Erythroblast (primary cell): ENCODE measurements at regions not wholly inside any gene's neighbourhood (a gene's known extent, or its start where the extent isn't known, plus 50 kb on each side); places are given as distances from the start of the nearest gene placed in this dataset.

ENCODE experiments used
- GATA1 ChIP-seq: IDR thresholded peaks from 2 replicates; pipeline ENCODE4 v1.6.1; 2011; ENCODE audit warnings: low read depth, mild to moderate bottlenecking, control low read depth, low read length, moderate library complexity
- POLR2A ChIP-seq: IDR thresholded peaks from 2 replicates; pipeline ENCODE4 v1.6.1; 2011; ENCODE audit warnings: mild to moderate bottlenecking, low read length

DNA sequence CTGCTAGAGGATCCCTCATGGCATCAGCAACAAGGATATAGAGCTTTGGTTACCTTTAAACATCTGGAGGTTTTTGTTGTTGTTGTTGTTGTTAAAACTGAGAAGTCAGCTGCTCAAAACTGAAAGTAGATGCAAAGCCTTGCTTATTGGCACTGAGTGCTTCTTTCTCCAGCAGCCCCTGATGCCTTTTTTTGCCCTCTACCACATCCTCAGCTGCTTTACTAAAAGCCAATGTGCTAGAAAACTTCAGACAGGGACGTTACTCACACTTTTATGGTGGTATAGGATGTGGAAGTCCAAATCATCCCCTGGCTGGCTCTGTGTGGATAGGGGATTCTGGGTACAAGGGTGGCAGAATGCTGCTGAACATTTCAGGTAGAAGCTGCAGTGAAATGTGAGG is 78.3 kb upstream of the CHST9 start:
- TF ChIP-seq POLR2A (no peak), GATA1 (no peak)
